Ovary (tissue), 3 donors: ENCODE measurements at regions not wholly inside any gene's neighbourhood (a gene's known extent, or its start where the extent isn't known, plus 50 kb on each side); places are given as distances from the start of the nearest gene placed in this dataset.

Experiments used
- CTCF ChIP-seq, 3 donors: fragments of 450-650 bp in 2 of 3; fragments of 200-600 bp in 1 of 3; IDR thresholded peaks; one replicate each; pipeline versions ENCODE4 v1.5.1 to v1.8.0; 2016 to 2022; ENCODE audit warnings: antibody characterized with exemption in 3 of 3, mild to moderate bottlenecking in 1 of 3
- EP300 ChIP-seq: sonication (generic); formaldehyde crosslinking; IDR thresholded peaks from one replicate; pipeline ENCODE4 v1.6.1; 2017; ENCODE audit warnings: antibody characterized with exemption
- POLR2A ChIP-seq: fragments of 450-650 bp; IDR thresholded peaks from one replicate; pipeline ENCODE4 v1.6.1; 2017; ENCODE audit warnings: antibody characterized with exemption, mild to moderate bottlenecking, moderate library complexity
- donor health status: DM: no; HTN: no; CAD: no.

- TF ChIP-seq EP300 (no peak), CTCF (IDR thresholded peaks at IDR 0.05) (no peak), POLR2A (no peak)
Measured at GRCh38 chr10:26374426-26374825, 63.7 kb upstream of the APBB1IP start.
